ENCODE measurements at regions not wholly inside any gene's neighbourhood (a gene's known extent, or its start where the extent isn't known, plus 50 kb on each side); places are given as distances from the start of the nearest gene placed in this dataset.

DNA sequence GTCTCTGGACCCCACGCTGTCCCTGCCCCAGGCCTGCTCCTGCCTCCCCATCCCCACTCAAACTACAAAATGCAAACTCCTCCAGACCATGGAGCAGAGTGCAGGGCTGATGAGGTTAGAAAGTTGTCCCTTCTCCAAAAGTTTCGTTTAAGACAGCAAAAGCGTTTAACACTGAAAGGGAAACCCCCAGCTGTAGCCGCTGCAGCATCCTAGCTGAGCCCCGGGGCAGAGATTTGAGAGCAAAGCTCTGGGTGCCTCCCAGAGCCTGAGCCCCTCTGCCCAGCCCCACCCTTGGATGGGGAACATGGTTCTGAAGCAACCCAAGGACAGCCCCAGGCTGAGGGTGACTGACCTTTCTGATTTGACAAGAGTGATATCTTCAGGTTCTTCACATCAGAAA lies 52.8 kb upstream of the ENO4 start:
- TF ChIP-seq TAF1 (IDR thresholded peaks at IDR 0.05; ENCODE audit: low read depth, low read length) (no peak), PAX5 (IDR thresholded peaks at IDR 0.05; ENCODE audit: insufficient read depth, low read length, severe bottlenecking) (no peak), POLR2A (IDR thresholded peaks at IDR 0.05; ENCODE audit: low read depth, low read length) (no peak), POLR2AphosphoS5 (IDR thresholded peaks at IDR 0.05; ENCODE audit: low read depth, low read length) (no peak), SPI1 (IDR thresholded peaks at IDR 0.05; ENCODE audit: low read depth, low read length) (no peak), POU2F2 (IDR thresholded peaks at IDR 0.05; ENCODE audit: low read depth, low read length) (no peak)

Data from GM12891 (cell line).